Stimulated activated naive CD4-positive, alpha-beta T cell treated with Interleukin-2 at 50 U/mL for 16 hours (primary cell): ENCODE measurements at regions not wholly inside any gene's neighbourhood (a gene's known extent, or its start where the extent isn't known, plus 50 kb on each side); places are given as distances from the start of the nearest gene placed in this dataset.
"Not testable (repeated sequence)": the region's sequence is repeated elsewhere in the genome, so short reads cannot be mapped to it uniquely, and the experiment has no call there.

Experiments
- DNase-seq: peaks from one replicate; lab custom pipeline; 2025; lab: John Stamatoyannopoulos, UW

GRCh38 chr3:103170651-103171050 is 735.8 kb downstream of the ZPLD1 start:
- DNase-seq, result no peak

GRCh38 chr3:103173940-103174339 is 739.1 kb downstream of the ZPLD1 start:
- no peak for DNase-seq

- no peak for DNase-seq
Measured at GRCh38 chr3:103181160-103181559, 746.3 kb downstream of the ZPLD1 start.

- DNase-seq, result no peak
Measured at GRCh38 chr3:103184772-103185171, 750.0 kb downstream of the ZPLD1 start.

- no peak for DNase-seq
Measured at GRCh38 chr3:103189941-103190340, 755.1 kb downstream of the ZPLD1 start.

- no peak for DNase-seq
Measured at GRCh38 chr3:103195216-103195615, 760.4 kb downstream of the ZPLD1 start.

GRCh38 chr3:103203441-103203840 is 768.6 kb downstream of the ZPLD1 start:
- no peak for DNase-seq

- DNase-seq, result no peak
Measured at GRCh38 chr3:103210583-103210982, 775.8 kb downstream of the ZPLD1 start.

- DNase-seq, result no peak
Measured at GRCh38 chr3:103218146-103218545, 783.3 kb downstream of the ZPLD1 start.

- DNase-seq, result no peak
Measured at GRCh38 chr3:103218793-103219192, 784.0 kb downstream of the ZPLD1 start.

GRCh38 chr3:103227651-103228050 is 792.8 kb downstream of the ZPLD1 start:
- DNase-seq, result no peak

GRCh38 chr3:103247459-103247858 is 812.6 kb downstream of the ZPLD1 start:
- no peak for DNase-seq

GRCh38 chr3:103254827-103255226 is 820.0 kb downstream of the ZPLD1 start:
- not testable (repeated sequence) for DNase-seq

- DNase-seq, result no peak
Measured at GRCh38 chr3:103269287-103269686, 834.5 kb downstream of the ZPLD1 start.

- no peak for DNase-seq
Measured at GRCh38 chr3:103271575-103271974, 836.8 kb downstream of the ZPLD1 start.

- no peak for DNase-seq
Measured at GRCh38 chr3:103295974-103296570, 861.3 kb downstream of the ZPLD1 start.

- not testable (repeated sequence) for DNase-seq
Measured at GRCh38 chr3:103297502-103297901, 862.7 kb downstream of the ZPLD1 start.

GRCh38 chr3:103306104-103306503 is 871.3 kb downstream of the ZPLD1 start:
- no peak for DNase-seq

- no peak for DNase-seq
Measured at GRCh38 chr3:103308921-103309320, 874.1 kb downstream of the ZPLD1 start.

- DNase-seq, result no peak
Measured at GRCh38 chr3:103319912-103320311, 885.1 kb downstream of the ZPLD1 start.

GRCh38 chr3:103337179-103337845 is 902.5 kb downstream of the ZPLD1 start:
- DNase-seq, result no peak

- no peak for DNase-seq
Measured at GRCh38 chr3:103341078-103341606, 906.3 kb downstream of the ZPLD1 start.

GRCh38 chr3:103342205-103342731 is 907.5 kb downstream of the ZPLD1 start:
- DNase-seq, result no peak
